Gastroesophageal sphincter (tissue), 3 donors: ENCODE measurements at regions not wholly inside any gene's neighbourhood (a gene's known extent, or its start where the extent isn't known, plus 50 kb on each side); places are given as distances from the start of the nearest gene placed in this dataset.

Source experiments
- POLR2A ChIP-seq, 2 donors: fragments of 450-650 bp; IDR thresholded peaks; one replicate each; pipeline ENCODE4 v1.6.1; 2017; ENCODE audit warnings: antibody characterized with exemption in 2 of 2, mild to moderate bottlenecking in 2 of 2, moderate library complexity in 1 of 2
- TF ChIP-seq, protein P1 (sequence below), 4 experiments: fragments of 200-600 bp in 2 of 4; fragments of 450-650 bp in 2 of 4; sonication (generic) in 1 of 4; IDR thresholded peaks; one replicate each; pipeline ENCODE4 v1.5.1; 2017 to 2019; ENCODE audit warnings: antibody characterized with exemption in 4 of 4, mild to moderate bottlenecking in 2 of 4, moderate library complexity in 2 of 4

DNA sequence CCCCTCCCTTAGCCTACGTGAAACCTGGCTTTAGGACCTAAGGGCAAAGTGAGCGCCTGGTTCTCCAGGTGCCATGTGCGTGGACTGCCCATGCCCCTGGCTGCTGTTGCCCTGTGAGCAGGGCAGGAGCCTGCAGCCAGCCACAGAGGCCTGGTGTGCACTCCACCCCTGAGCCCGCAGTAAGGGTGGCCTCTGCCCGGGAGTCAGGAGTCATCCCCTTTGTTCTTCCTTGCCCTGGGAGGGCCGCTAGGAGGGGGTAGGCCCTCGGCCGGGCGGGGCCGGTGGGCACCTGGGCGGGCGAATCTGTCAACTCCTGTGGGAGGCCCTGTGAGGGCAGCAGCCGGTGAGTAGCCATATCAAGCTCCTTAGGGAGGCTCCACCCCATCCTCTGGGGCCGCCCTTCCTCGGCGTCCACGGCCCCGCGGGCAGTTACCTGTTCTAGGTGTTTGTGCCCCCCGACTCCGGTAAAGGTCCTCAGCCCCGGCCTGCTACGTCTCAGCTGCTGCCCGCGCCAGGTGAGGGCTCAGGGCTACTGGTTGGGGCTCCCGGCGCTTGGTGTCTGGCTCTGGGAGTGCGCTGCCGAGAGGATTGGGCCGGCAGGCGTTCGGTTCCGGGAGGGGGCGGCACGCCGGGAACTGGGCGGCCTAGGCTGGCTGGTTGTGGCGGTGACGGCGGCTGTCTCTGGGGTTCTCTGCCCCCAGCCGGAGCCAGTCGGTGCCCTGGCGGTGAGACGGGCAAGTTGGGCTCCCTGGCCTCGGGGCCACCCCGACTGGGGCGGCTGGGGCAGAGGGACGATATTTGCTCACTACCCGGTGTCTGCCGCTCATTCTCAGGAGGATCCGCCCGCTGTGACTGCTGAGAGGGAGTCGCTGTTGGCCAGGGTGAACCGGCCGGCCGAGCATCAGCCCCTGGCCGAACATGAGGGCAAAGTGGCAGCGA is 1060.2 kb downstream of the TECRL start:
- TF ChIP-seq, protein P1, sequence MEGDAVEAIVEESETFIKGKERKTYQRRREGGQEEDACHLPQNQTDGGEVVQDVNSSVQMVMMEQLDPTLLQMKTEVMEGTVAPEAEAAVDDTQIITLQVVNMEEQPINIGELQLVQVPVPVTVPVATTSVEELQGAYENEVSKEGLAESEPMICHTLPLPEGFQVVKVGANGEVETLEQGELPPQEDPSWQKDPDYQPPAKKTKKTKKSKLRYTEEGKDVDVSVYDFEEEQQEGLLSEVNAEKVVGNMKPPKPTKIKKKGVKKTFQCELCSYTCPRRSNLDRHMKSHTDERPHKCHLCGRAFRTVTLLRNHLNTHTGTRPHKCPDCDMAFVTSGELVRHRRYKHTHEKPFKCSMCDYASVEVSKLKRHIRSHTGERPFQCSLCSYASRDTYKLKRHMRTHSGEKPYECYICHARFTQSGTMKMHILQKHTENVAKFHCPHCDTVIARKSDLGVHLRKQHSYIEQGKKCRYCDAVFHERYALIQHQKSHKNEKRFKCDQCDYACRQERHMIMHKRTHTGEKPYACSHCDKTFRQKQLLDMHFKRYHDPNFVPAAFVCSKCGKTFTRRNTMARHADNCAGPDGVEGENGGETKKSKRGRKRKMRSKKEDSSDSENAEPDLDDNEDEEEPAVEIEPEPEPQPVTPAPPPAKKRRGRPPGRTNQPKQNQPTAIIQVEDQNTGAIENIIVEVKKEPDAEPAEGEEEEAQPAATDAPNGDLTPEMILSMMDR (IDR thresholded peaks at IDR 0.05), result no peak
- TF ChIP-seq POLR2A (IDR thresholded peaks at IDR 0.05), result no peak
